HG02678 (cell line): ENCODE measurements at regions not wholly inside any gene's neighbourhood (a gene's known extent, or its start where the extent isn't known, plus 50 kb on each side); places are given as distances from the start of the nearest gene placed in this dataset.
"Not testable (repeated sequence)": the region's sequence is repeated elsewhere in the genome, so short reads cannot be mapped to it uniquely, and the experiment has no call there.

Experiments used
- ATAC-seq: cut with Tn5 transposase; IDR thresholded peaks from one replicate; pipeline ENCODE4 v1.9.1; 2021; ENCODE audit warnings: mild to moderate bottlenecking, moderate library complexity; ENCODE audit not compliant: unreplicated experiment

- no peak for ATAC-seq
Measured at GRCh38 chr5:101278011-101278687, 375.1 kb upstream of the ST8SIA4 start.

GRCh38 chr5:101271945-101272344 lies 368.9 kb upstream of the ST8SIA4 start:
- ATAC-seq: no peak

GRCh38 chr5:101271416-101271815 lies 368.3 kb upstream of the ST8SIA4 start:
- ATAC-seq: no peak

- no peak for ATAC-seq
Measured at GRCh38 chr5:101260857-101261256, 357.8 kb upstream of the ST8SIA4 start.

GRCh38 chr5:101253096-101253495 lies 350.0 kb upstream of the ST8SIA4 start:
- ATAC-seq: no peak

GRCh38 chr5:101244621-101245020 lies 341.5 kb upstream of the ST8SIA4 start:
- ATAC-seq: no peak

GRCh38 chr5:101212942-101213514 lies 309.9 kb upstream of the ST8SIA4 start:
- ATAC-seq: no peak

- ATAC-seq: no peak
Measured at GRCh38 chr5:101206534-101206933, 303.5 kb upstream of the ST8SIA4 start.

- not testable (repeated sequence) for ATAC-seq
Measured at GRCh38 chr5:101205065-101205464, 302.0 kb upstream of the ST8SIA4 start.

- not testable (repeated sequence) for ATAC-seq
Measured at GRCh38 chr5:101180365-101180764, 277.3 kb upstream of the ST8SIA4 start.

GRCh38 chr5:101176605-101177004 lies 273.5 kb upstream of the ST8SIA4 start:
- no peak for ATAC-seq

GRCh38 chr5:101174981-101175380 lies 271.9 kb upstream of the ST8SIA4 start:
- no peak for ATAC-seq

GRCh38 chr5:101163088-101163487 lies 260.0 kb upstream of the ST8SIA4 start:
- ATAC-seq: no peak

- no peak for ATAC-seq
Measured at GRCh38 chr5:101160002-101160401, 256.9 kb upstream of the ST8SIA4 start.

- no peak for ATAC-seq
Measured at GRCh38 chr5:101159006-101159405, 255.9 kb upstream of the ST8SIA4 start.

GRCh38 chr5:101153526-101153925 lies 250.4 kb upstream of the ST8SIA4 start:
- ATAC-seq: no peak

GRCh38 chr5:101143526-101143925 lies 240.4 kb upstream of the ST8SIA4 start:
- no peak for ATAC-seq

GRCh38 chr5:101142102-101142501 lies 239.0 kb upstream of the ST8SIA4 start:
- ATAC-seq: no peak

- no peak for ATAC-seq
Measured at GRCh38 chr5:101136454-101136853, 233.4 kb upstream of the ST8SIA4 start.

- ATAC-seq: no peak
Measured at GRCh38 chr5:101123363-101123762, 220.3 kb upstream of the ST8SIA4 start.

GRCh38 chr5:101112645-101113044 lies 209.6 kb upstream of the ST8SIA4 start:
- no peak for ATAC-seq

- ATAC-seq: no peak
Measured at GRCh38 chr5:101103874-101104273, 200.8 kb upstream of the ST8SIA4 start.

- no peak for ATAC-seq
Measured at GRCh38 chr5:101102506-101102905, 199.4 kb upstream of the ST8SIA4 start.
